ENCODE measurements at regions not wholly inside any gene's neighbourhood (a gene's known extent, or its start where the extent isn't known, plus 50 kb on each side); places are given as distances from the start of the nearest gene placed in this dataset.

DNA sequence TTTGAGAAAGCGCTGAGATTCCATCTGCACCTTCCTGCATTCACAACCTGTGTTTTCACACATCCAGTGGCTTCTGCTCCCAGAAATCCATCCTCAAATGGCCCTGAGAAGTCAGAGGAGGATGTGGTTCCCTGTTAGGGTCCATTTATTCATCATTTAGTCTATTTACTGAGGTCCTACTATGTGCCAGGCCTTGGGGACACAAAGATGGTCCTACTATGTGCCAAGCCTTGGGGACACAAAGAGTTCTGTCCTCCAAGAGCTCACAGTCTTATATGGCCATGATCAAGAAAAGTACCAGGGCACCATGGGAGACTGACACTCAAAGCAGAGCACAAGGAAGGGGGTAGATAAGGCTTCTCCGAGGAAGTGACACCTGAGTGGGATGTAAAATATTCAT, 147.1 kb upstream of the ATP1B1 start:
- no peak for TF ChIP-seq CTCF (IDR thresholded peaks at IDR 0.05; ENCODE audit: low read depth, low read length)
- no peak overlapping the region for H3K4me3 ChIP-seq (ENCODE audit: low read depth, low read length)

DNA sequence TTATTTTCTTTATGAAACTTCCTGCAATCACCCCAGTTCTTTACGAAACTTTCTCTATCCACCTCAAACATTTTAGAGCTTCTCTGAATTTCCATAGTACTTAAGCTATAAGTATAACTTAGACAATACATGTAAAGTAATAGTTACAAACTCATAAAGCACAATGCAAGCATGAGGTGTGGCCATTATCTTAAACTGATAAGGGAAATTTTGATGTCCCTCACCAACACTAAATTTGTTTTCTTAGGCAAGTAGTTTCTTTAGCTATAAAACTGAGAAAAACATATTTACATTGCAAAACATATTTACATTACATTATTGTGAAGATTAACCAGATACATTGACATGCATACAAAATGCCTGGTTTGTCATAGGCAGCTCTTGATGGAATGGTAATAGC, 146.4 kb upstream of the ATP1B1 start:
- no peak for TF ChIP-seq CTCF (IDR thresholded peaks at IDR 0.05; ENCODE audit: low read depth, low read length)
- H3K4me3 ChIP-seq (ENCODE audit: low read depth, low read length), result no peak overlapping the region

DNA sequence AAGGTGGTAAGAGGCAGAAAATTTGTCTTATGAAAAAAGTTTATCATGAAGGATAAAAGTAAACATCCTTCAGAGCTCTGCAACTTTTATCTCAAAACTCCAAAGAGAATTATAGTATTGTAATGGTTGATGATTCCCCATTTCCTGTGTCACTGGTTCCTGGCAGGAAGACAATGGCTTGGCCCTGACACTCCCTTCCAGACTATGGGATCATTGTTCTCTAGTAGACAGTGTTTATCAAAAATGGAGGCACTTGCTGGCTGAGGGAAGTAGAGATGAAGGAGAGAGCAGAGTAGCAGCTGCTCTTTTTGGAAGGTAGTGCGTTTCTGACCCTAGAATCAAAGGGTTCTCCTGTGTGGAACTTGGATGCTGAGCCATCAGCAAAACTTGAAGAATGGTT, 145.9 kb upstream of the ATP1B1 start:
- no peak for TF ChIP-seq CTCF (IDR thresholded peaks at IDR 0.05; ENCODE audit: low read depth, low read length)
- no peak overlapping the region for H3K4me3 ChIP-seq (ENCODE audit: low read depth, low read length)

DNA sequence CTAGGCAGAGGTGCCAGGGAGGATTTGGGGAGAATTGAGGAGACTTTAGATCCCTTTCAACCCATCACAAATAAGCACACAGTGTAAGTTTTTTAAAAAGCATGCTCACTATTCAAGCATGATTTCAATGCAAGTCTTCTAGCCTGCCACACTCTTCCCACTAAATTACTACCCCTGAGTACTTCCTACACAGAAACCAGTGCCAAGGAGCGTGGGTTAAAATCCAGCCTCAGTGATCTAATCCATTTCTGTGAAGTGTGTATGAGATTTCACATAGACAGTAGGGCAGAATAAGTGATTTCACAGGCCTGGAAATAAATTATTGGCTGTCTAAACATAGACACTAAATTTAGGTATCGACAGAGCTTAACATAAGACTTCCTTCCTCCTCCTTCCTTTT, 142.9 kb upstream of the ATP1B1 start:
- no peak for TF ChIP-seq CTCF (IDR thresholded peaks at IDR 0.05; ENCODE audit: low read depth, low read length)
- H3K4me3 ChIP-seq (ENCODE audit: low read depth, low read length), result no peak overlapping the region

GRCh38 chr1:168964478-168964877, 142.0 kb upstream of the ATP1B1 start:
- no peak for TF ChIP-seq CTCF (IDR thresholded peaks at IDR 0.05; ENCODE audit: low read depth, low read length)

DNA sequence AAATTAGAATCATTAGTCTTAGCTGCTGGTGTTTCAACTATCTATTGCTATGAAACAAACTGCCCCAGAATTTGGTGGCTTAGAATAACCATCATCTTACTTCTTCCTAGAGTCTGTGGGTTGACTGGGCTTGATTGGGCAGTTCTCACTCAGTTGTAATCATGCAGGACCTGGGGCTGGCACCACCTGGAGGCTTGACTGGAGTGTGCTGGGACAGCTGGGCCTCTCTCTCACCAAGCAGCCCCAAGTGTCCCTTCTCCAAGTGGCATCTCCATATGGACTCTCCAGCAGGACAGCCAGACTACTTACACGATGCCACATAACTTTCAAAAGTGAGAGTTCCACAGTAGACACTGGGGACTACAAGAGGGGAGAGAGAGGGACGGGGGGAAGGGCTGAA, 140.3 kb upstream of the ATP1B1 start:
- no peak for TF ChIP-seq CTCF (IDR thresholded peaks at IDR 0.05; ENCODE audit: low read depth, low read length)
- H3K4me3 ChIP-seq (ENCODE audit: low read depth, low read length), result no peak overlapping the region

More at GRCh38 chr1:168964478-168964877, 142.0 kb upstream of the ATP1B1 start:
- no peak overlapping the region for H3K4me3 ChIP-seq (ENCODE audit: low read depth, low read length)

- no peak for TF ChIP-seq CTCF (IDR thresholded peaks at IDR 0.05; ENCODE audit: low read depth, low read length)
- no peak overlapping the region for H3K4me3 ChIP-seq (ENCODE audit: low read depth, low read length)
Measured at GRCh38 chr1:168966636-168967035, 139.9 kb upstream of the ATP1B1 start.

Data from WI38 (cell line).